ENCODE measurements at regions not wholly inside any gene's neighbourhood (a gene's known extent, or its start where the extent isn't known, plus 50 kb on each side); places are given as distances from the start of the nearest gene placed in this dataset.
"Not testable (repeated sequence)": the region's sequence is repeated elsewhere in the genome, so short reads cannot be mapped to it uniquely, and the experiment has no call there.

DNA sequence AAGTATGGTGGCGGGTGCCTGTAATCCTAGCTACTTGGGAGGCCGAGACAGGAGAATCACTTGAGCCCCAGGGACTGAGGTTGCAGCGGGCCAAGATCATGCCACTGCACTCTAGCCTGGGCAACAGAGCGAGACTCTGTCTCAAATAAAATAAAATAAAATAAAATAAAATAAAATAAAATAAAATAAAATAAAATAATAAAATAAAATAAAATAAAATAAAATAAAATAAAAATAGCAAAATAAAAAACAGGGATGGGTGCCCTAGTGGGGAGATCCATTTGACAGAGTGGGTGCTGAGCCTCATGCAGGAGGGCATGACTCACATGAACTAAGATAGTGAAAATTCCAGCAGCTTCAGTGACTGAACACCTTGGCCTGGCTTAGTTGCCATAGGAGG lies 460.7 kb downstream of the PLPP3 start:
- TF ChIP-seq, protein P1, sequence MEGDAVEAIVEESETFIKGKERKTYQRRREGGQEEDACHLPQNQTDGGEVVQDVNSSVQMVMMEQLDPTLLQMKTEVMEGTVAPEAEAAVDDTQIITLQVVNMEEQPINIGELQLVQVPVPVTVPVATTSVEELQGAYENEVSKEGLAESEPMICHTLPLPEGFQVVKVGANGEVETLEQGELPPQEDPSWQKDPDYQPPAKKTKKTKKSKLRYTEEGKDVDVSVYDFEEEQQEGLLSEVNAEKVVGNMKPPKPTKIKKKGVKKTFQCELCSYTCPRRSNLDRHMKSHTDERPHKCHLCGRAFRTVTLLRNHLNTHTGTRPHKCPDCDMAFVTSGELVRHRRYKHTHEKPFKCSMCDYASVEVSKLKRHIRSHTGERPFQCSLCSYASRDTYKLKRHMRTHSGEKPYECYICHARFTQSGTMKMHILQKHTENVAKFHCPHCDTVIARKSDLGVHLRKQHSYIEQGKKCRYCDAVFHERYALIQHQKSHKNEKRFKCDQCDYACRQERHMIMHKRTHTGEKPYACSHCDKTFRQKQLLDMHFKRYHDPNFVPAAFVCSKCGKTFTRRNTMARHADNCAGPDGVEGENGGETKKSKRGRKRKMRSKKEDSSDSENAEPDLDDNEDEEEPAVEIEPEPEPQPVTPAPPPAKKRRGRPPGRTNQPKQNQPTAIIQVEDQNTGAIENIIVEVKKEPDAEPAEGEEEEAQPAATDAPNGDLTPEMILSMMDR (IDR thresholded peaks at IDR 0.05): not testable (repeated sequence)
- TF ChIP-seq POLR2A (IDR thresholded peaks at IDR 0.05): not testable (repeated sequence)

All from testis (tissue), 2 donors.